Right kidney (tissue), 1 donor: ENCODE measurements at regions not wholly inside any gene's neighbourhood (a gene's known extent, or its start where the extent isn't known, plus 50 kb on each side); places are given as distances from the start of the nearest gene placed in this dataset.

Experiments used
- DNase-seq: peaks from one replicate; pipeline ENCODE4 v3.0.0-alpha.2; 2016

GRCh38 chr2:34050413-34050812 is 451.3 kb upstream of the FAM98A start:
- DNase-seq, result no peak

GRCh38 chr2:34045101-34045655 is 446.1 kb upstream of the FAM98A start:
- DNase-seq, result no peak

GRCh38 chr2:34037886-34038285 is 438.8 kb upstream of the FAM98A start:
- no peak for DNase-seq

GRCh38 chr2:34037157-34037556 is 438.1 kb upstream of the FAM98A start:
- no peak for DNase-seq

- no peak for DNase-seq
Observed at GRCh38 chr2:34031097-34031496, 432.0 kb upstream of the FAM98A start.

GRCh38 chr2:34030273-34030672 is 431.2 kb upstream of the FAM98A start:
- DNase-seq, result no peak

GRCh38 chr2:34029073-34029472 is 430.0 kb upstream of the FAM98A start:
- no peak for DNase-seq

GRCh38 chr2:34025196-34025595 is 426.1 kb upstream of the FAM98A start:
- no peak for DNase-seq

GRCh38 chr2:34012715-34013302 is 413.7 kb upstream of the FAM98A start:
- DNase-seq, result peak; percentile 41

GRCh38 chr2:34011684-34012083 is 412.6 kb upstream of the FAM98A start:
- no peak for DNase-seq

- DNase-seq, result no peak
Observed at GRCh38 chr2:34005901-34006300, 406.8 kb upstream of the FAM98A start.

- DNase-seq, result no peak
Observed at GRCh38 chr2:34004936-34005335, 405.8 kb upstream of the FAM98A start.

- peak; percentile 3 for DNase-seq
Observed at GRCh38 chr2:34003795-34004194, 404.7 kb upstream of the FAM98A start.

GRCh38 chr2:34001557-34001956 is 402.5 kb upstream of the FAM98A start:
- DNase-seq, result no peak

- DNase-seq, result no peak
Observed at GRCh38 chr2:33984131-33984530, 385.0 kb upstream of the FAM98A start.

- DNase-seq, result no peak
Observed at GRCh38 chr2:33978471-33978870, 379.4 kb upstream of the FAM98A start.

GRCh38 chr2:33975498-33975897 is 376.4 kb upstream of the FAM98A start:
- no peak for DNase-seq

GRCh38 chr2:33967103-33967502 is 368.0 kb upstream of the FAM98A start:
- no peak for DNase-seq

- DNase-seq, result peak; percentile 5
Observed at GRCh38 chr2:33958591-33958990, 359.5 kb upstream of the FAM98A start.

GRCh38 chr2:33949371-33949770 is 350.3 kb upstream of the FAM98A start:
- no peak for DNase-seq

GRCh38 chr2:33946193-33946592 is 347.1 kb upstream of the FAM98A start:
- DNase-seq, result no peak

- no peak for DNase-seq
Observed at GRCh38 chr2:33933203-33933602, 334.1 kb upstream of the FAM98A start.

- DNase-seq, result no peak
Observed at GRCh38 chr2:33931164-33931563, 332.1 kb upstream of the FAM98A start.

GRCh38 chr2:33929467-33929866 is 330.4 kb upstream of the FAM98A start:
- DNase-seq, result no peak

GRCh38 chr2:33927756-33928155 is 328.7 kb upstream of the FAM98A start:
- DNase-seq, result no peak
